Umbilical cord (tissue), 1 donor: ENCODE measurements at regions not wholly inside any gene's neighbourhood (a gene's known extent, or its start where the extent isn't known, plus 50 kb on each side); places are given as distances from the start of the nearest gene placed in this dataset.

ENCODE experiments used
- DNase-seq: peaks from one replicate; pipeline ENCODE4 v3.0.0-alpha.2; 2015; ENCODE audit warnings: low spot score

GRCh38 chr1:192713921-192714320 is 78.0 kb downstream of the RGS13 start:
- no peak for DNase-seq

- DNase-seq = no peak
These were observed 84.2 kb upstream of the RGS2 start for GRCh38 chr1:192724670-192725069.

- DNase-seq = no peak
These were observed 81.9 kb upstream of the RGS2 start for GRCh38 chr1:192726820-192727504.

GRCh38 chr1:192729500-192729899 is 79.3 kb upstream of the RGS2 start:
- DNase-seq = no peak

GRCh38 chr1:192730198-192730597 is 78.6 kb upstream of the RGS2 start:
- DNase-seq = no peak

- no peak for DNase-seq
These were observed 76.1 kb upstream of the RGS2 start for GRCh38 chr1:192732787-192733186.

GRCh38 chr1:192735298-192735915 is 73.4 kb upstream of the RGS2 start:
- DNase-seq = no peak

GRCh38 chr1:192737306-192737705 is 71.5 kb upstream of the RGS2 start:
- no peak for DNase-seq

- no peak for DNase-seq
These were observed 69.2 kb upstream of the RGS2 start for GRCh38 chr1:192739476-192740184.

- no peak for DNase-seq
These were observed 68.6 kb upstream of the RGS2 start for GRCh38 chr1:192740214-192740613.

- no peak for DNase-seq
These were observed 67.7 kb upstream of the RGS2 start for GRCh38 chr1:192741095-192741494.

GRCh38 chr1:192747301-192747700 is 61.5 kb upstream of the RGS2 start:
- peak; percentile 69 for DNase-seq

GRCh38 chr1:192747943-192748342 is 60.9 kb upstream of the RGS2 start:
- DNase-seq = no peak

GRCh38 chr1:192749349-192749748 is 59.5 kb upstream of the RGS2 start:
- no peak for DNase-seq

- no peak for DNase-seq
These were observed 57.6 kb upstream of the RGS2 start for GRCh38 chr1:192751260-192751659.

- no peak for DNase-seq
These were observed 52.5 kb upstream of the RGS2 start for GRCh38 chr1:192756314-192756713.

- DNase-seq = no peak
These were observed 52.0 kb upstream of the RGS2 start for GRCh38 chr1:192756847-192757246.

GRCh38 chr1:192758492-192758891 is 50.3 kb upstream of the RGS2 start:
- no peak for DNase-seq
